ENCODE measurements at regions not wholly inside any gene's neighbourhood (a gene's known extent, or its start where the extent isn't known, plus 50 kb on each side); places are given as distances from the start of the nearest gene placed in this dataset.

GRCh38 chr3:127049393-127049792 is 66.5 kb downstream of the PLXNA1 start:
- Histone ChIP-seq H3K9me2 (ENCODE audit: insufficient read depth) (no peaks in the 10 kb centered on the region), H3F3A (ENCODE audit: insufficient read depth) (no peaks in the 10 kb centered on the region), H3K9ac (no peak overlapping the region), H3K9me3 (ENCODE audit: low read depth) (no peaks in the 10 kb centered on the region), H2AFZ (no peak overlapping the region), H3K27me3 (replicated peaks; ENCODE audit: insufficient read depth) (no peaks in the 10 kb centered on the region; the same call in 1 of the 2 replicates), H3K4me2 (ENCODE audit: unreplicated experiment) (no peak overlapping the region), H3K27ac (no peak overlapping the region), H3K4me3 (no peak overlapping the region), H4K20me1 (ENCODE audit: insufficient read depth) (no peaks in the 10 kb centered on the region), H3K4me1 (ENCODE audit: insufficient read depth) (peaks cover under 1% of the 10 kb centered on the region), H3K79me2 (ENCODE audit: insufficient read depth) (no peaks in the 10 kb centered on the region), H3K36me3 (ENCODE audit: low read depth) (no peaks in the 10 kb centered on the region)
- in situ Hi-C loops (cut with MboI): no loop called here
- 46 to 61% methylated on average over 4 to 5 of the region's 5 CpGs for WGBS, 2 experiments (ENCODE audit: low coverage in 1 of 2, low lambda C conversion rate in 2 of 2, missing lambda C conversion rate in 2 of 2)
- DNase-seq: no peak
- TF ChIP-seq EZH2 (IDR thresholded peaks at IDR 0.05; ENCODE audit: insufficient read depth, poor library complexity, severe bottlenecking) (no peak), EZH2phosphoT487 (IDR thresholded peaks at IDR 0.05; ENCODE audit: insufficient read depth, low read depth) (no peak)

DNA sequence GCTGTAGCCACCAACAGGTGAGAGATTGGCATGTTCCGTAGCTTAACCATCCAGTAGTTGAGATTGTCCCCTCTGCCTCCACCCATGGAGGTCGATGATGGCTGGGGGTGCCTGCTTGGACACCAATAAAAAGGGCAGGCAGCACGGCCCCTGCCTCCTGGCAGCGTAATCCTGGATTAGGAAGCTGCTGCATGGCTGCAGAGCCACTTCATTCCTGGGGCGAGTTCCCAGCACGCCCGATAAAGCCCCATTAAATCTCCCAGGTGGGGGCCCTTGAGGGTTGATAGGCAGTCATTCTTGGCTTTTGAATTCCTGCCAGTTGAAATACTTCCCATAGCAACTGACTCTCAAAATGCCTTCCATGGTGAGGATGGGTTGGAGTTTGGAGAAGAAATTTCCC is 67.8 kb downstream of the PLXNA1 start:
- in situ Hi-C loops (cut with MboI): no loop called here
- H3K79me2 ChIP-seq (ENCODE audit: insufficient read depth): no peaks in the 10 kb centered on the region
- 70% methylated on average over 7 of the region's 7 CpGs for WGBS, 2 experiments (ENCODE audit: low coverage in 1 of 2, low lambda C conversion rate in 2 of 2, missing lambda C conversion rate in 2 of 2)
- H3K4me3 ChIP-seq: no peak overlapping the region
- no peaks in the 10 kb centered on the region for H3K9me2 ChIP-seq (ENCODE audit: insufficient read depth)
- no peak overlapping the region for H3K9ac ChIP-seq
- H3K4me1 ChIP-seq (ENCODE audit: insufficient read depth): no peaks in the 10 kb centered on the region
- H4K20me1 ChIP-seq (ENCODE audit: insufficient read depth): no peaks in the 10 kb centered on the region
- H3K9me3 ChIP-seq (ENCODE audit: low read depth): no peaks in the 10 kb centered on the region
- H3F3A ChIP-seq (ENCODE audit: insufficient read depth): no peaks in the 10 kb centered on the region
- no peak overlapping the region for H2AFZ ChIP-seq
- no peaks in the 10 kb centered on the region; the same call in 1 of the 2 replicates for H3K27me3 ChIP-seq (replicated peaks; ENCODE audit: insufficient read depth)
- H3K36me3 ChIP-seq (ENCODE audit: low read depth): no peaks in the 10 kb centered on the region
- H3K4me2 ChIP-seq (ENCODE audit: unreplicated experiment): no peak overlapping the region
- no peak for TF ChIP-seq EZH2phosphoT487 (IDR thresholded peaks at IDR 0.05; ENCODE audit: insufficient read depth, low read depth)
- TF ChIP-seq EZH2 (IDR thresholded peaks at IDR 0.05; ENCODE audit: insufficient read depth, poor library complexity, severe bottlenecking): no peak
- no peak overlapping the region for H3K27ac ChIP-seq
- no peak for DNase-seq

DNA sequence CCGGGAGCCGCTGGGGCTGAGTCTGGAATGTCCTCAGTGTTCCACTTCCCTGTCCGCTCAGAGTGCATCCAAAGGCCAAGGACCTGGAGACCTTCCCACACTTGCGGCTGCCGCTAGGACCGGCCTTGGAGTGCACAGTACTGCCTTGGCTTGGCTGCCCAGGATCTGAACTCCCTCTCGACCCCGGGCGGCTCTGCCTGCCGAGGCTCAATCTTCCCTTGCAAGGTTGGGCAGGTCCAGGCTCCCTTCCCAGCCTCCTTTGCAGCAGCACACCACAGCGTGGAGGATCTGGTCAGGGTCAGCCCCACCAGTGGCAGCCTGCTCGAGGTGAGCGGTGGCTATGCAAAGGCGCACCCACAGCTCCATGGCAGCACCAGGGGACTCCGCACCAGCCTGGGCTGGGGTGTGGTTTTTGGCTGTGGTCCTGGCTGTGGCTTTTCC is 69.2 kb downstream of the PLXNA1 start:
- TF ChIP-seq EZH2phosphoT487 (IDR thresholded peaks at IDR 0.05; ENCODE audit: insufficient read depth, low read depth) (no peak), EZH2 (IDR thresholded peaks at IDR 0.05; ENCODE audit: insufficient read depth, poor library complexity, severe bottlenecking) (no peak)
- Histone ChIP-seq H3K79me2 (ENCODE audit: insufficient read depth) (no peaks in the 10 kb centered on the region), H3F3A (ENCODE audit: insufficient read depth) (no peaks in the 10 kb centered on the region), H3K36me3 (ENCODE audit: low read depth) (no peaks in the 10 kb centered on the region), H3K9me3 (ENCODE audit: low read depth) (no peaks in the 10 kb centered on the region), H3K9me2 (ENCODE audit: insufficient read depth) (no peaks in the 10 kb centered on the region), H4K20me1 (ENCODE audit: insufficient read depth) (no peaks in the 10 kb centered on the region), H3K27me3 (replicated peaks; ENCODE audit: insufficient read depth) (no peaks in the 10 kb centered on the region), H3K27ac (no peak overlapping the region), H3K4me2 (ENCODE audit: unreplicated experiment) (no peak overlapping the region), H2AFZ (no peak overlapping the region), H3K9ac (no peak overlapping the region), H3K4me3 (no peak overlapping the region), H3K4me1 (ENCODE audit: insufficient read depth) (no peaks in the 10 kb centered on the region)
- peak; percentile 30 for DNase-seq
- in situ Hi-C loops (cut with MboI): no loop called here
- WGBS, 2 experiments (ENCODE audit: low coverage in 1 of 2, low lambda C conversion rate in 2 of 2, missing lambda C conversion rate in 2 of 2): 22 to 25% methylated on average over 15 of the region's 15 CpGs

GRCh38 chr3:127053026-127053425 is 70.1 kb downstream of the PLXNA1 start:
- WGBS, 2 experiments (ENCODE audit: low coverage in 1 of 2, low lambda C conversion rate in 2 of 2, missing lambda C conversion rate in 2 of 2): 81% methylated on average over 6 of the region's 6 CpGs
- Histone ChIP-seq H3K9ac (no peak overlapping the region), H3K9me3 (ENCODE audit: low read depth) (no peaks in the 10 kb centered on the region), H3K9me2 (ENCODE audit: insufficient read depth) (no peaks in the 10 kb centered on the region), H3K79me2 (ENCODE audit: insufficient read depth) (no peaks in the 10 kb centered on the region), H3F3A (ENCODE audit: insufficient read depth) (no peaks in the 10 kb centered on the region), H2AFZ (no peak overlapping the region), H3K27ac (no peak overlapping the region), H3K4me1 (ENCODE audit: insufficient read depth) (no peaks in the 10 kb centered on the region), H3K4me3 (no peak overlapping the region), H4K20me1 (ENCODE audit: insufficient read depth) (no peaks in the 10 kb centered on the region), H3K36me3 (ENCODE audit: low read depth) (no peaks in the 10 kb centered on the region), H3K27me3 (replicated peaks; ENCODE audit: insufficient read depth) (no peaks in the 10 kb centered on the region), H3K4me2 (ENCODE audit: unreplicated experiment) (no peak overlapping the region)
- TF ChIP-seq EZH2phosphoT487 (IDR thresholded peaks at IDR 0.05; ENCODE audit: insufficient read depth, low read depth) (no peak), EZH2 (IDR thresholded peaks at IDR 0.05; ENCODE audit: insufficient read depth, poor library complexity, severe bottlenecking) (no peak)
- DNase-seq: no peak
- in situ Hi-C loops (cut with MboI): no loop called here

- no peaks in the 10 kb centered on the region for H4K20me1 ChIP-seq (ENCODE audit: insufficient read depth)
- no peak overlapping the region for H3K4me3 ChIP-seq
- H3K9me3 ChIP-seq (ENCODE audit: low read depth): no peaks in the 10 kb centered on the region
- no peaks in the 10 kb centered on the region for H3K79me2 ChIP-seq (ENCODE audit: insufficient read depth)
- no peak for DNase-seq
- H3K27ac ChIP-seq: no peak overlapping the region
- no peak for TF ChIP-seq EZH2 (IDR thresholded peaks at IDR 0.05; ENCODE audit: insufficient read depth, poor library complexity, severe bottlenecking)
- no peak for TF ChIP-seq EZH2phosphoT487 (IDR thresholded peaks at IDR 0.05; ENCODE audit: insufficient read depth, low read depth)
- no peaks in the 10 kb centered on the region for H3K36me3 ChIP-seq (ENCODE audit: low read depth)
- no peak overlapping the region for H2AFZ ChIP-seq
- no peaks in the 10 kb centered on the region for H3K27me3 ChIP-seq (replicated peaks; ENCODE audit: insufficient read depth)
- H3F3A ChIP-seq (ENCODE audit: insufficient read depth): no peaks in the 10 kb centered on the region
- H3K9ac ChIP-seq: no peak overlapping the region
- H3K4me1 ChIP-seq (ENCODE audit: insufficient read depth): no peaks in the 10 kb centered on the region
- in situ Hi-C loops (cut with MboI): no loop called here
- WGBS, 2 experiments (ENCODE audit: low coverage in 1 of 2, low lambda C conversion rate in 2 of 2, missing lambda C conversion rate in 2 of 2): 42 to 47% methylated on average over 5 of the region's 5 CpGs
- H3K4me2 ChIP-seq (ENCODE audit: unreplicated experiment): no peak overlapping the region
- H3K9me2 ChIP-seq (ENCODE audit: insufficient read depth): no peaks in the 10 kb centered on the region
Observed at GRCh38 chr3:127053450-127053849, 70.5 kb downstream of the PLXNA1 start.
